Peyer's patch (tissue), 4 donors: ENCODE measurements at regions not wholly inside any gene's neighbourhood (a gene's known extent, or its start where the extent isn't known, plus 50 kb on each side); places are given as distances from the start of the nearest gene placed in this dataset.
"Not testable (repeated sequence)": the region's sequence is repeated elsewhere in the genome, so short reads cannot be mapped to it uniquely, and the experiment has no call there.

Source experiments
- DNase-seq, 3 donors: peaks; one replicate each; pipeline ENCODE4 v3.0.0-alpha.2; 2017 to 2019
- H3K27ac ChIP-seq, 4 donors: fragments of 200-600 bp; sonication (generic); one replicate each; pipeline ENCODE4 v1.5.1; 2016 to 2019
- H3K27me3 ChIP-seq, 2 donors: fragments of 200-600 bp; sonication (generic); one replicate each; pipeline ENCODE4 v1.5.1; 2019
- H3K36me3 ChIP-seq, 3 donors: fragments of 200-600 bp; sonication (generic); one replicate each; pipeline ENCODE4 v1.5.1; 2016 to 2019
- H3K4me1 ChIP-seq, 4 donors: fragments of 200-600 bp; sonication (generic); one replicate each; pipeline ENCODE4 v1.5.1; 2016 to 2019
- H3K4me3 ChIP-seq, 4 donors: fragments of 200-600 bp; sonication (generic); 1 replicate in 3 of 4; 2 replicates in 1 of 4; pipeline ENCODE4 v1.5.1; 2016 to 2019; ENCODE audit warnings: mild to moderate bottlenecking in 1 of 4
- H3K9me3 ChIP-seq, 4 donors: fragments of 200-600 bp; sonication (generic); one replicate each; pipeline ENCODE4 v1.5.1; 2016 to 2019; ENCODE audit warnings: mild to moderate bottlenecking in 1 of 4
- POLR2A ChIP-seq, 2 donors: fragments of 450-650 bp; IDR thresholded peaks; one replicate each; pipeline ENCODE4 v1.5.1; 2017; ENCODE audit warnings: antibody characterized with exemption in 2 of 2, mild to moderate bottlenecking in 2 of 2, moderate library complexity in 2 of 2
- TF ChIP-seq, protein P1 (sequence below), 6 experiments: fragments of 450-650 bp in 4 of 6; fragments of 200-600 bp in 2 of 6; sonication (generic) in 1 of 6; IDR thresholded peaks; one replicate each; pipeline ENCODE4 v1.5.1; 2017 to 2019; ENCODE audit warnings: antibody characterized with exemption in 6 of 6, mild to moderate bottlenecking in 3 of 6, moderate library complexity in 1 of 6

- Histone ChIP-seq H3K4me1 (no peaks in the 10 kb centered on the region), H3K4me3 (no peak overlapping the region), H3K9me3 (no peaks in the 10 kb centered on the region), H3K27me3 (no peaks in the 10 kb centered on the region), H3K36me3 (no peaks in the 10 kb centered on the region), H3K27ac (no peak overlapping the region)
- no peak for DNase-seq
- no peak for TF ChIP-seq POLR2A (IDR thresholded peaks at IDR 0.05)
- TF ChIP-seq, protein P1, sequence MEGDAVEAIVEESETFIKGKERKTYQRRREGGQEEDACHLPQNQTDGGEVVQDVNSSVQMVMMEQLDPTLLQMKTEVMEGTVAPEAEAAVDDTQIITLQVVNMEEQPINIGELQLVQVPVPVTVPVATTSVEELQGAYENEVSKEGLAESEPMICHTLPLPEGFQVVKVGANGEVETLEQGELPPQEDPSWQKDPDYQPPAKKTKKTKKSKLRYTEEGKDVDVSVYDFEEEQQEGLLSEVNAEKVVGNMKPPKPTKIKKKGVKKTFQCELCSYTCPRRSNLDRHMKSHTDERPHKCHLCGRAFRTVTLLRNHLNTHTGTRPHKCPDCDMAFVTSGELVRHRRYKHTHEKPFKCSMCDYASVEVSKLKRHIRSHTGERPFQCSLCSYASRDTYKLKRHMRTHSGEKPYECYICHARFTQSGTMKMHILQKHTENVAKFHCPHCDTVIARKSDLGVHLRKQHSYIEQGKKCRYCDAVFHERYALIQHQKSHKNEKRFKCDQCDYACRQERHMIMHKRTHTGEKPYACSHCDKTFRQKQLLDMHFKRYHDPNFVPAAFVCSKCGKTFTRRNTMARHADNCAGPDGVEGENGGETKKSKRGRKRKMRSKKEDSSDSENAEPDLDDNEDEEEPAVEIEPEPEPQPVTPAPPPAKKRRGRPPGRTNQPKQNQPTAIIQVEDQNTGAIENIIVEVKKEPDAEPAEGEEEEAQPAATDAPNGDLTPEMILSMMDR (IDR thresholded peaks at IDR 0.05): no peak
These were observed 102.3 kb upstream of the SULF2 start for GRCh38 chr20:47887477-47888080.

GRCh38 chr20:47887064-47887463 lies 101.8 kb upstream of the SULF2 start:
- Histone ChIP-seq H3K36me3 (no peaks in the 10 kb centered on the region), H3K27me3 (no peaks in the 10 kb centered on the region), H3K4me1 (no peaks in the 10 kb centered on the region), H3K4me3 (no peak overlapping the region), H3K9me3 (no peaks in the 10 kb centered on the region), H3K27ac (no peak overlapping the region)
- no peak for DNase-seq
- no peak for TF ChIP-seq POLR2A (IDR thresholded peaks at IDR 0.05)
- TF ChIP-seq, protein P1 (IDR thresholded peaks at IDR 0.05): no peak

- Histone ChIP-seq H3K27ac (no peak overlapping the region), H3K9me3 (no peaks in the 10 kb centered on the region), H3K4me1 (no peaks in the 10 kb centered on the region), H3K36me3 (no peaks in the 10 kb centered on the region), H3K4me3 (no peak overlapping the region), H3K27me3 (no peaks in the 10 kb centered on the region)
- no peak for DNase-seq
- no peak for TF ChIP-seq POLR2A (IDR thresholded peaks at IDR 0.05)
- TF ChIP-seq, protein P1 (IDR thresholded peaks at IDR 0.05): no peak
These were observed 101.3 kb upstream of the SULF2 start for GRCh38 chr20:47886454-47887041.

GRCh38 chr20:47885909-47886453 lies 100.7 kb upstream of the SULF2 start:
- Histone ChIP-seq H3K27ac (no peak overlapping the region), H3K27me3 (no peaks in the 10 kb centered on the region), H3K9me3 (no peaks in the 10 kb centered on the region), H3K4me3 (no peak overlapping the region), H3K4me1 (no peaks in the 10 kb centered on the region), H3K36me3 (no peaks in the 10 kb centered on the region)
- no peak for TF ChIP-seq POLR2A (IDR thresholded peaks at IDR 0.05)
- TF ChIP-seq, protein P1 (IDR thresholded peaks at IDR 0.05): no peak
- no peak for DNase-seq

- DNase-seq, H3K9me3 ChIP-seq, H3K27ac ChIP-seq, H3K27me3 ChIP-seq, H3K4me3 ChIP-seq, H3K36me3 ChIP-seq, H3K4me1 ChIP-seq: not testable (repeated sequence)
These were observed 98.7 kb upstream of the SULF2 start for GRCh38 chr20:47883940-47884339.

GRCh38 chr20:47883186-47883585 lies 97.9 kb upstream of the SULF2 start:
- DNase-seq: no peak
- H3K4me1 ChIP-seq: no peaks in the 10 kb centered on the region
- H3K27ac ChIP-seq: no peak overlapping the region
- TF ChIP-seq POLR2A (IDR thresholded peaks at IDR 0.05): no peak
- TF ChIP-seq, protein P1 (IDR thresholded peaks at IDR 0.05): no peak
- no peaks in the 10 kb centered on the region for H3K36me3 ChIP-seq
- H3K9me3 ChIP-seq: no peaks in the 10 kb centered on the region
- H3K4me3 ChIP-seq: no peak overlapping the region
- H3K27me3 ChIP-seq: no peaks in the 10 kb centered on the region
